Right lobe of liver (tissue), 4 donors: ENCODE measurements at regions not wholly inside any gene's neighbourhood (a gene's known extent, or its start where the extent isn't known, plus 50 kb on each side); places are given as distances from the start of the nearest gene placed in this dataset.

Experiments
- POLR2A ChIP-seq: fragments of 450-650 bp; IDR thresholded peaks from one replicate; pipeline ENCODE4 v1.6.1; 2017; ENCODE audit warnings: antibody characterized with exemption, mild to moderate bottlenecking
- TF ChIP-seq, protein P1 (sequence below), 4 donors: fragments of 200-600 bp in 3 of 4; fragments of 450-650 bp in 1 of 4; IDR thresholded peaks; one replicate each; pipeline versions ENCODE4 v1.5.1 to v1.8.0; 2016 to 2022; ENCODE audit warnings: antibody characterized with exemption in 4 of 4, mild to moderate bottlenecking in 2 of 4
- donor health status: DM: no; HTN: no; CAD: no.
- donor health status: DM: no; HTN: no; CAD: no.
- donor health status: DM: no; HTN: yes; CAD: no.

DNA sequence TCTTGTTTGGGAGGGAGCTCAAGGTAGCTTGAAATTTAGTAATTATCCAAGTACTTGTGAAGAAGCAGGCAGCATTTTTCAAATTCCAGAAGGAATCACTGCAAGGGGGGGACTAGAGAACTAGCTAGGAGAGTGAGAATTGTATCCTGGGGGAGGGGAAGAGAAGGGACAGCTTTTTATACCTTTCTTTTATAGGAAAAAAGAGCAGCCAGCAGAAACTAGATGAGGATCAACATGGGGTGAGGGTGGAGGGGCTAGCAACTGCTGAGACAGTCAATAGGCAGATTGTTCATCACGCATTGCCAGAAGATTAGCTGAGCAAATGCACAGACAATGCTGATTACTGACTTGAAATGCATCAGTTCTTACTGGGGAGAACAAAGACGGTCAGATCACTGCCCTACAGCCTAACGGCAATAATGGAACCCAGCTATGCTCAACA lies 514.3 kb upstream of the CITED2 start:
- no peak for TF ChIP-seq POLR2A
- TF ChIP-seq, protein P1, sequence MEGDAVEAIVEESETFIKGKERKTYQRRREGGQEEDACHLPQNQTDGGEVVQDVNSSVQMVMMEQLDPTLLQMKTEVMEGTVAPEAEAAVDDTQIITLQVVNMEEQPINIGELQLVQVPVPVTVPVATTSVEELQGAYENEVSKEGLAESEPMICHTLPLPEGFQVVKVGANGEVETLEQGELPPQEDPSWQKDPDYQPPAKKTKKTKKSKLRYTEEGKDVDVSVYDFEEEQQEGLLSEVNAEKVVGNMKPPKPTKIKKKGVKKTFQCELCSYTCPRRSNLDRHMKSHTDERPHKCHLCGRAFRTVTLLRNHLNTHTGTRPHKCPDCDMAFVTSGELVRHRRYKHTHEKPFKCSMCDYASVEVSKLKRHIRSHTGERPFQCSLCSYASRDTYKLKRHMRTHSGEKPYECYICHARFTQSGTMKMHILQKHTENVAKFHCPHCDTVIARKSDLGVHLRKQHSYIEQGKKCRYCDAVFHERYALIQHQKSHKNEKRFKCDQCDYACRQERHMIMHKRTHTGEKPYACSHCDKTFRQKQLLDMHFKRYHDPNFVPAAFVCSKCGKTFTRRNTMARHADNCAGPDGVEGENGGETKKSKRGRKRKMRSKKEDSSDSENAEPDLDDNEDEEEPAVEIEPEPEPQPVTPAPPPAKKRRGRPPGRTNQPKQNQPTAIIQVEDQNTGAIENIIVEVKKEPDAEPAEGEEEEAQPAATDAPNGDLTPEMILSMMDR (IDR thresholded peaks at IDR 0.05), result no peak
